Endothelial cell of umbilical vein (primary cell): ENCODE measurements at regions not wholly inside any gene's neighbourhood (a gene's known extent, or its start where the extent isn't known, plus 50 kb on each side); places are given as distances from the start of the nearest gene placed in this dataset.

Experiments used
- BruUV-seq: library from RNA; stranded (reverse); fragments of 400-500 nt; replicated peaks from 2 replicates; lab custom pipeline; 2021; lab: Mats Ljungman, UMichigan
- CTCF ChIA-PET: fragments of 300-600, 350-600 bp; sonication (Branson Sonifier 250); formaldehyde crosslinking; loops from one replicate; lab custom pipeline; 2021; ENCODE audit warnings: antibody characterized with exemption, inconsistent platforms; lab: Charles Lee
- POLR2A ChIA-PET: fragments of 300-600, 350-600 bp; sonication (Branson Sonifier 250); formaldehyde crosslinking; loops from one replicate; lab custom pipeline; 2021; ENCODE audit warnings: antibody characterized with exemption, inconsistent platforms; lab: Charles Lee
- DNase-seq: peaks from one replicate; pipeline ENCODE4 v3.0.0-alpha.2; 2011; ENCODE audit warnings: low read depth, low spot score
- FAIRE-seq: peaks from 2 replicates; lab custom pipeline; 2011; peaks lifted over from hg19 to GRCh38; lab: Jason Lieb, UNC
- H2AFZ ChIP-seq: 2 replicates; pipeline ENCODE4 v1.6.0; 2012; ENCODE audit warnings: low read depth, low read length, control low read depth, inconsistent platforms
- H3K27ac ChIP-seq: 2 replicates; pipeline ENCODE4 v1.5.1; 2011; ENCODE audit warnings: low read depth, mild to moderate bottlenecking, control low read depth, low read length, moderate library complexity; ENCODE audit not compliant: insufficient read depth
- H3K27me3 ChIP-seq, 2 experiments: 2 replicates each; pipeline versions ENCODE4 v1.6.0 to v1.6.1; 2011; ENCODE audit warnings: low read length in 2 of 2, mixed read lengths in 1 of 2; ENCODE audit not compliant: control insufficient read depth in 2 of 2, insufficient read depth in 2 of 2
- H3K36me3 ChIP-seq, 2 experiments: 2 replicates in 1 of 2; 3 replicates in 1 of 2; pipeline ENCODE4 v1.5.1; 2011; ENCODE audit warnings: low read length in 2 of 2, mild to moderate bottlenecking in 1 of 2, moderate library complexity in 1 of 2; ENCODE audit not compliant: control insufficient read depth in 2 of 2, insufficient read depth in 2 of 2; ENCODE audit errors: extremely low read depth in 1 of 2
- H3K4me1 ChIP-seq: 3 replicates; pipeline ENCODE4 v1.5.1; 2011; ENCODE audit warnings: mild to moderate bottlenecking, low read length; ENCODE audit not compliant: control insufficient read depth, insufficient read depth; ENCODE audit errors: extremely low read depth
- H3K4me2 ChIP-seq: 2 replicates; pipeline ENCODE4 v1.6.1; 2011; ENCODE audit warnings: low read length, control low read depth, mixed read lengths; ENCODE audit not compliant: insufficient read depth
- H3K4me3 ChIP-seq, 3 experiments: fragments of 200-600 bp in 1 of 3; sonication (generic), shearing (Covaris generic) in 1 of 3; replicated peaks in 1 of 3; 2 replicates each; pipeline ENCODE4 v1.5.1; 2011 to 2016; ENCODE audit warnings: control low read depth in 3 of 3, low read length in 3 of 3, mild to moderate bottlenecking in 2 of 3, inconsistent platforms in 1 of 3, low read depth in 1 of 3, moderate library complexity in 1 of 3; ENCODE audit not compliant: insufficient read depth in 1 of 3
- H3K79me2 ChIP-seq: 2 replicates; pipeline ENCODE4 v1.6.0; 2012; ENCODE audit warnings: low read length, inconsistent platforms; ENCODE audit not compliant: control insufficient read depth, insufficient read depth
- H3K9ac ChIP-seq: replicated peaks from 2 replicates; pipeline ENCODE3; 2011; ENCODE audit warnings: low read length, control low read depth; ENCODE audit not compliant: insufficient read depth; ENCODE audit errors: extremely low read depth
- H3K9me1 ChIP-seq: replicated peaks from 3 replicates; pipeline ENCODE4 v1.6.0; 2011; ENCODE audit warnings: mild to moderate bottlenecking, low read length; ENCODE audit not compliant: control insufficient read depth, insufficient read depth; ENCODE audit errors: extremely low read depth
- H3K9me3 ChIP-seq: replicated peaks from 2 replicates; pipeline ENCODE4 v1.5.1; 2012; ENCODE audit warnings: low read length, inconsistent platforms; ENCODE audit not compliant: control insufficient read depth, insufficient read depth
- H4K20me1 ChIP-seq: replicated peaks from 2 replicates; pipeline ENCODE3; 2011; ENCODE audit warnings: mild to moderate bottlenecking, low read length; ENCODE audit not compliant: control insufficient read depth, insufficient read depth; ENCODE audit errors: extremely low read depth
- CTCF ChIP-seq, 2 donors: IDR thresholded peaks; 1 replicate in 1 of 2; 2 replicates in 1 of 2; pipeline ENCODE4 v1.5.1; 2011; ENCODE audit warnings: low read length in 2 of 2, mild to moderate bottlenecking in 2 of 2, moderate library complexity in 2 of 2, control low read depth in 1 of 2, inconsistent platforms in 1 of 2, low read depth in 1 of 2; ENCODE audit not compliant: insufficient read depth in 1 of 2; ENCODE audit errors: extremely low read depth in 1 of 2
- EZH2 ChIP-seq: IDR thresholded peaks from 2 replicates; pipeline ENCODE4 v1.6.1; 2012; ENCODE audit warnings: borderline replicate concordance, low read depth, mild to moderate bottlenecking, moderate library complexity, low read length, inconsistent platforms; ENCODE audit not compliant: severe bottlenecking
- FOS ChIP-seq: IDR thresholded peaks from 2 replicates; pipeline ENCODE4 v1.6.1; 2011; ENCODE audit warnings: mild to moderate bottlenecking, low read length, moderate library complexity, borderline replicate concordance; ENCODE audit not compliant: insufficient read depth
- GATA2 ChIP-seq: IDR thresholded peaks from 2 replicates; pipeline ENCODE4 v1.7.0; 2011; ENCODE audit warnings: low read depth, mild to moderate bottlenecking, moderate library complexity, mixed read lengths, low read length; ENCODE audit not compliant: insufficient read length, insufficient read depth
- JUN ChIP-seq: IDR thresholded peaks from 2 replicates; pipeline ENCODE4 v1.6.1; 2011; ENCODE audit warnings: borderline replicate concordance, low read depth; ENCODE audit not compliant: insufficient read length, insufficient read depth
- MYC ChIP-seq: IDR thresholded peaks from one replicate; pipeline ENCODE4 v1.6.1; 2011; ENCODE audit warnings: mild to moderate bottlenecking, low read depth, low read length
- POLR2A ChIP-seq: IDR thresholded peaks from 2 replicates; pipeline ENCODE4 v1.6.1; 2012; ENCODE audit warnings: low read depth, mild to moderate bottlenecking, control low read depth, low read length
- POLR2AphosphoS5 ChIP-seq: IDR thresholded peaks from 2 replicates; pipeline ENCODE4 v1.6.1; 2012; ENCODE audit warnings: low read depth, mild to moderate bottlenecking, control low read depth, low read length, moderate library complexity; ENCODE audit not compliant: insufficient read depth
- dilution Hi-C: fragments of 300-500 bp; cut with MboI; formaldehyde crosslinking; loops from one replicate; pipeline ENCODE4 v1.15.0; 2019; ENCODE audit warnings: low sequenced_read_pairs; ENCODE audit not compliant: extremely low pct_ligation_motif_present
- intact Hi-C: fragments of 100-400 bp; cut with micrococcal nuclease; formaldehyde crosslinking; loops from one replicate; pipeline ENCODE4 v1.10.0; 2022

GRCh38 chr4:130214268-130214667 is 1118.3 kb downstream of the C4orf33 start:
- Histone ChIP-seq H3K27ac (no peak overlapping the region), H3K4me2 (no peak overlapping the region), H3K4me3 (no peak overlapping the region), H3K4me1 (no peaks in the 10 kb centered on the region), H3K9ac (no peak overlapping the region), H3K9me1 (no peaks in the 10 kb centered on the region), H3K79me2 (no peaks in the 10 kb centered on the region), H4K20me1 (no peaks in the 10 kb centered on the region), H2AFZ (no peak overlapping the region), H3K27me3 (no peaks in the 10 kb centered on the region), H3K9me3 (no peaks in the 10 kb centered on the region), H3K36me3 (no peaks in the 10 kb centered on the region)
- dilution Hi-C loops, result no loop called here
- FAIRE-seq (no peak), DNase-seq (no peak)
- CTCF ChIA-PET, result no interaction called here
- POLR2A ChIA-PET, result no interaction called here
- no peak for TF ChIP-seq FOS
- no peak for TF ChIP-seq GATA2
- TF ChIP-seq MYC, result no peak
- TF ChIP-seq EZH2, result no peak
- TF ChIP-seq POLR2AphosphoS5, result no peak
- TF ChIP-seq CTCF (IDR thresholded peaks at IDR 0.05; ENCODE audit: extremely low read depth in 1 of 2, insufficient read depth in 1 of 2, low read depth in 1 of 2, low read length in 2 of 2), result no peak
- TF ChIP-seq POLR2A, result no peak
- TF ChIP-seq JUN, result no peak
- intact Hi-C loops, result no loop called here
- no TSS peak for BruUV-seq
